HepG2 (cell line): ENCODE measurements at regions not wholly inside any gene's neighbourhood (a gene's known extent, or its start where the extent isn't known, plus 50 kb on each side); places are given as distances from the start of the nearest gene placed in this dataset.

Experiments
- ETV6 ChIP-seq: sonication (generic); formaldehyde crosslinking; conservative IDR thresholded peaks from 2 replicates; pipeline ENCODE4 v1.4.0; 2020; ENCODE audit warnings: missing genetic modification reagents
- HES4 ChIP-seq: sonication (generic); formaldehyde crosslinking; IDR thresholded peaks from 2 replicates; pipeline ENCODE4 v1.9.0; 2021; ENCODE audit warnings: mild to moderate bottlenecking, missing genetic modification reagents, borderline replicate concordance
- HNF4A ChIP-seq: sonication (generic); formaldehyde crosslinking; IDR thresholded peaks from 2 replicates; pipeline ENCODE4 v1.4.0; 2020; ENCODE audit warnings: missing genetic modification reagents
- IRX3 ChIP-seq: sonication (generic); formaldehyde crosslinking; IDR thresholded peaks from 2 replicates; pipeline ENCODE4 v1.8.1; 2023; ENCODE audit warnings: mild to moderate bottlenecking, low read depth, missing genetic modification reagents, borderline replicate concordance
- MAFF ChIP-seq: IDR thresholded peaks from 2 replicates; pipeline ENCODE4 v1.6.1; 2011; ENCODE audit warnings: low read depth, low read length, improper control_type of control experiment
- PRPF4 ChIP-seq: fragments of 200-400 bp; formaldehyde crosslinking; IDR thresholded peaks from 2 replicates; pipeline ENCODE4 v1.6.1; 2016; ENCODE audit warnings: low read length, low read depth; ENCODE audit not compliant: poor library complexity, severe bottlenecking
- PTBP1 ChIP-seq: fragments of 200-400 bp; formaldehyde crosslinking; IDR thresholded peaks from 2 replicates; pipeline ENCODE4 v1.6.1; 2018; ENCODE audit warnings: low read length, low read depth; ENCODE audit not compliant: poor library complexity, severe bottlenecking
- RFXAP ChIP-seq: sonication (generic); formaldehyde crosslinking; IDR thresholded peaks from 2 replicates; pipeline ENCODE4 v1.4.0; 2020; ENCODE audit warnings: missing genetic modification reagents, borderline replicate concordance
- SAFB2 ChIP-seq: sonication (generic); formaldehyde crosslinking; IDR thresholded peaks from 2 replicates; pipeline ENCODE4 v1.5.1; 2020; ENCODE audit warnings: missing genetic modification reagents, low read depth, mild to moderate bottlenecking, borderline replicate concordance
- SIX1 ChIP-seq: sonication (generic); formaldehyde crosslinking; IDR thresholded peaks from 2 replicates; pipeline ENCODE4 v1.4.0; 2020; ENCODE audit warnings: missing genetic modification reagents, borderline replicate concordance
- SIX4 ChIP-seq: sonication (generic); formaldehyde crosslinking; IDR thresholded peaks from 2 replicates; pipeline ENCODE4 v1.4.0; 2020; ENCODE audit warnings: missing genetic modification reagents
- SMAD3 ChIP-seq: sonication (generic); formaldehyde crosslinking; IDR thresholded peaks from 2 replicates; pipeline ENCODE4 v1.4.0; 2020; ENCODE audit warnings: missing genetic modification reagents
- STAG1 ChIP-seq: sonication (generic); formaldehyde crosslinking; IDR thresholded peaks from 2 replicates; pipeline ENCODE4 v1.4.0; 2020; ENCODE audit warnings: missing genetic modification reagents
- TFDP2 ChIP-seq: sonication (generic); formaldehyde crosslinking; IDR thresholded peaks from 2 replicates; pipeline ENCODE4 v1.4.0; 2020; ENCODE audit warnings: missing genetic modification reagents
- ZBTB46 ChIP-seq: sonication (generic); formaldehyde crosslinking; IDR thresholded peaks from 2 replicates; pipeline ENCODE4 v1.4.0; 2020; ENCODE audit warnings: mild to moderate bottlenecking, missing genetic modification reagents, borderline replicate concordance
- ZNF33A ChIP-seq: sonication (generic); formaldehyde crosslinking; IDR thresholded peaks from 2 replicates; pipeline ENCODE4 v1.5.1; 2020; ENCODE audit warnings: missing genetic modification reagents, mild to moderate bottlenecking, moderate library complexity, borderline replicate concordance
- ZNF382 ChIP-seq: sonication (generic); formaldehyde crosslinking; IDR thresholded peaks from 2 replicates; pipeline ENCODE4 v1.5.0; 2020; ENCODE audit warnings: missing genetic modification reagents, mild to moderate bottlenecking, borderline replicate concordance
- ZNF564 ChIP-seq: sonication (generic); formaldehyde crosslinking; IDR thresholded peaks from 2 replicates; pipeline ENCODE4 v1.8.1; 2023; ENCODE audit warnings: mild to moderate bottlenecking, missing genetic modification reagents

GRCh38 chr10:121662945-121663917 lies 65.0 kb upstream of the FGFR2 start (continued):
- no peak for TF ChIP-seq SIX4 (CRISPR knock-in tag)
- no peak for TF ChIP-seq ZNF382 (CRISPR knock-in tag)
- TF ChIP-seq HNF4A (CRISPR knock-in tag): no peak
- TF ChIP-seq HES4 (CRISPR knock-in tag): no peak
- TF ChIP-seq MAFF: peak; percentile 26; the same call in 1 of the 2 replicates
- TF ChIP-seq SMAD3 (CRISPR knock-in tag): no peak
- TF ChIP-seq ZNF564 (CRISPR knock-in tag): no peak
- TF ChIP-seq PTBP1: no peak
- TF ChIP-seq ZNF33A: no peak
- TF ChIP-seq PRPF4: no peak
- TF ChIP-seq SAFB2 (CRISPR knock-in tag): no peak
- no peak for TF ChIP-seq ETV6
- TF ChIP-seq TFDP2 (CRISPR knock-in tag): no peak
- no peak for TF ChIP-seq RFXAP (CRISPR knock-in tag)
- TF ChIP-seq SIX1 (CRISPR knock-in tag): no peak
- peak; percentile 67 for TF ChIP-seq STAG1
- no peak for TF ChIP-seq ZBTB46
- no peak for TF ChIP-seq IRX3 (CRISPR knock-in tag)
